ENCODE measurements at regions not wholly inside any gene's neighbourhood (a gene's known extent, or its start where the extent isn't known, plus 50 kb on each side); places are given as distances from the start of the nearest gene placed in this dataset.

DNA sequence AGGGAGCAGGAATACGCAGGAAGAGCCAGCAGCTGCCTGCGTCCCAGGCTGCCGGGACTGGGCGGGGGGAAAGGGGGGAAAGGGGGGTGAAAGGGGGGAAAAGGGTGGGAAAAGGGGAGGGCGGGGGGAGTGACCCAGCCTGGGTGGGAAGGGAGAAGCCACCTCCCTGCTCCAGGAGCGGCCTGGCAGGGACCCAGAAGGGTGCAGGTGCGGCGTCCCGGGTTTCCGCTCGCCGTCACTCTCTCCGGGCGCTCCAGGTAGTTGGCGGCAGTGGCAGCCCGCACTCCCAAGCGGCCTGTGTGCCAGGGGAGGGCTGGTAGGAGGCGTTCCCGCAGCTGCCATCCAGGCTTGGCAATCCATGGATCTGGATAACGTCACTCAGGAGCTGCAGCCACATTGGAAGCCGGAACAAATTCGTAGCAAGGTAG lies 141.0 kb upstream of the NGF start:
- no peaks in the 10 kb centered on the region for H3K9me3 ChIP-seq
- intact Hi-C loops (cut with DNase I) = no loop called here
- H3K4me3 ChIP-seq = no peak overlapping the region
- peaks cover 0 to 5% (median 1%) of the 10 kb centered on the region in 4 donors for H3K4me1 ChIP-seq
- 19 to 37% methylated on average over 22 of the region's 22 CpGs for WGBS, 2 donors
- H3K36me3 ChIP-seq = no peaks in the 10 kb centered on the region
- no peak for DNase-seq
- no peak overlapping the region for H3K27ac ChIP-seq
- H3K27me3 ChIP-seq = peaks cover 0 to 7% (median 0%) of the 10 kb centered on the region in 3 donors
- TF ChIP-seq POLR2A (IDR thresholded peaks at IDR 0.05) (no peak), POLR2AphosphoS5 (IDR thresholded peaks at IDR 0.05) (no peak), EP300 (IDR thresholded peaks at IDR 0.05) (no peak)
- TF ChIP-seq, protein P1, sequence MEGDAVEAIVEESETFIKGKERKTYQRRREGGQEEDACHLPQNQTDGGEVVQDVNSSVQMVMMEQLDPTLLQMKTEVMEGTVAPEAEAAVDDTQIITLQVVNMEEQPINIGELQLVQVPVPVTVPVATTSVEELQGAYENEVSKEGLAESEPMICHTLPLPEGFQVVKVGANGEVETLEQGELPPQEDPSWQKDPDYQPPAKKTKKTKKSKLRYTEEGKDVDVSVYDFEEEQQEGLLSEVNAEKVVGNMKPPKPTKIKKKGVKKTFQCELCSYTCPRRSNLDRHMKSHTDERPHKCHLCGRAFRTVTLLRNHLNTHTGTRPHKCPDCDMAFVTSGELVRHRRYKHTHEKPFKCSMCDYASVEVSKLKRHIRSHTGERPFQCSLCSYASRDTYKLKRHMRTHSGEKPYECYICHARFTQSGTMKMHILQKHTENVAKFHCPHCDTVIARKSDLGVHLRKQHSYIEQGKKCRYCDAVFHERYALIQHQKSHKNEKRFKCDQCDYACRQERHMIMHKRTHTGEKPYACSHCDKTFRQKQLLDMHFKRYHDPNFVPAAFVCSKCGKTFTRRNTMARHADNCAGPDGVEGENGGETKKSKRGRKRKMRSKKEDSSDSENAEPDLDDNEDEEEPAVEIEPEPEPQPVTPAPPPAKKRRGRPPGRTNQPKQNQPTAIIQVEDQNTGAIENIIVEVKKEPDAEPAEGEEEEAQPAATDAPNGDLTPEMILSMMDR (IDR thresholded peaks at IDR 0.05) = no peak

DNA sequence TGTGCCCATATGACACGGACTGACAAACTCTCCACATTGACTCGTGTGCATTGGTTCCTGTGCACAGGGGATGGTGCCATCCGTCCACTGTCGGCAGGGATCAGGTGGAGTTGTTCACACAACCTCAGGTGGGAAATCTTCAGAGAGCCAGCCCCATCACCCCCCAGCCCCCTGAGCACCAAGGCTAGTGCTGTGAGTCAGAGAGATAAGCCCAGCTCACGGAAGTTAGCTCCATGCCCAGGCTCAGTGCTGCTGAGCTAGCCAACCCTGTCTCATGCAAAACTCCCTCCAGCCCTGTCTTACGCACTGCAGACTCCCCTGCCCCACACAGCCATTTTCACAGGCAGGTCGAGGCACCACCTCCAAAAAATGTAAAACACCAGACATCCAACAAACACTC lies 139.0 kb upstream of the NGF start:
- no peak for DNase-seq
- WGBS, 2 donors = 88 to 93% methylated on average over 7 of the region's 7 CpGs
- TF ChIP-seq, protein P1 (IDR thresholded peaks at IDR 0.05) = no peak
- TF ChIP-seq EP300 (IDR thresholded peaks at IDR 0.05) = no peak
- no peak for TF ChIP-seq POLR2A (IDR thresholded peaks at IDR 0.05)
- no peak for TF ChIP-seq POLR2AphosphoS5 (IDR thresholded peaks at IDR 0.05)
- Histone ChIP-seq H3K27me3 (peaks cover 0 to 7% (median 0%) of the 10 kb centered on the region in 3 donors), H3K36me3 (no peaks in the 10 kb centered on the region), H3K27ac (no peak overlapping the region), H3K4me1 (peaks cover 0 to 5% (median 1%) of the 10 kb centered on the region in 4 donors), H3K4me3 (no peak overlapping the region), H3K9me3 (no peaks in the 10 kb centered on the region)
- intact Hi-C loops (cut with DNase I) = no loop called here

DNA sequence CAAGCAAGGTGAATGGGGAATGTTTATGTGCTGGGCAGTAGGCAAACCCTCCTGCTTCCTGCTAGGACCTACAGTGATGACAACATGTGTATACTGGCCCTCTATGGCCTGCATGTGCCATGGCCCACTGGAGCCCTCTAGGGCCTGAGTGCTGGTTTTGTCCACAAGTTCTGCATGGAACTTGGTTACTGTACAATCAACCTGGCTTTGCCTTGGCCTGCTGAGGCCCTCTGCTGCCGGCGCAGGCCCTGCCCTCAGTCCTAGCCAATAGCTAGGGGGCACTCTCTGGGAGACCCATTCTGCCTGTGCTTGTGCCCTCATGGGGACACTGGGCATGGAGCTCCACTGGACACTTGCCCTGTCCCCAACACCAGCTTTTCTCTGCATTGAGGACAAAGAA lies 138.6 kb upstream of the NGF start:
- WGBS, 2 donors = 86 to 88% methylated on average over 2 of the region's 2 CpGs
- intact Hi-C loops (cut with DNase I) = no loop called here

DNA sequence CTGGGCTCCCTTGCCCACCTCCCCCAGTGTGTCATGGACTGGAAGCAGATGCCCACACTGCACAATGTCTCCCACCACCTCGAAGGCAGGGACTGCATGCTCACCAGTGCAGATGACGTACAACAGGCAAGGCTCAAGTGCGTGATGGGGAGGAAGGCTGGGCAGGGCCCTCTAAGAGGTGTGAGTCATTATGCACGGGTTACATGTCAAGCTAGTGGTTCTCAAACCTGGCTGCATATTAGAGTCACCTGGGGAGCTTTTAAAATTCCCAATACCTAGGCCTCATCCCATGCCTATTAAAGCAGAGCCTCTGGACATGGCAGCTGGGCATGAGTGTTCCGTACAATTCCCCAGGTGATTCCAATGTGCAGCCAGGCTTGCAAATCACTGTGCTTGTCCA lies 137.9 kb upstream of the NGF start:
- no peak for TF ChIP-seq EP300 (IDR thresholded peaks at IDR 0.05)
- TF ChIP-seq POLR2A (IDR thresholded peaks at IDR 0.05) = no peak
- Histone ChIP-seq H3K36me3 (no peaks in the 10 kb centered on the region), H3K4me3 (no peak overlapping the region), H3K27ac (no peak overlapping the region), H3K9me3 (no peaks in the 10 kb centered on the region), H3K27me3 (peaks cover 0 to 7% (median 0%) of the 10 kb centered on the region in 3 donors), H3K4me1 (peaks cover 0 to 5% (median 1%) of the 10 kb centered on the region in 4 donors)
- no peak for DNase-seq
- WGBS, 2 donors = 75 to 76% methylated on average over 5 of the region's 5 CpGs
- intact Hi-C loops (cut with DNase I) = no loop called here

More for the DNA sequence above, 138.6 kb upstream of the NGF start:
- Histone ChIP-seq H3K4me1 (peaks cover 0 to 5% (median 1%) of the 10 kb centered on the region in 4 donors), H3K36me3 (no peaks in the 10 kb centered on the region), H3K4me3 (no peak overlapping the region), H3K27me3 (peaks cover 0 to 7% (median 0%) of the 10 kb centered on the region in 3 donors), H3K9me3 (no peaks in the 10 kb centered on the region), H3K27ac (no peak overlapping the region)
- TF ChIP-seq, protein P1 (IDR thresholded peaks at IDR 0.05) = no peak
- TF ChIP-seq POLR2AphosphoS5 (IDR thresholded peaks at IDR 0.05) (no peak), POLR2A (IDR thresholded peaks at IDR 0.05) (no peak), EP300 (IDR thresholded peaks at IDR 0.05) (no peak)
- no peak for DNase-seq

DNA sequence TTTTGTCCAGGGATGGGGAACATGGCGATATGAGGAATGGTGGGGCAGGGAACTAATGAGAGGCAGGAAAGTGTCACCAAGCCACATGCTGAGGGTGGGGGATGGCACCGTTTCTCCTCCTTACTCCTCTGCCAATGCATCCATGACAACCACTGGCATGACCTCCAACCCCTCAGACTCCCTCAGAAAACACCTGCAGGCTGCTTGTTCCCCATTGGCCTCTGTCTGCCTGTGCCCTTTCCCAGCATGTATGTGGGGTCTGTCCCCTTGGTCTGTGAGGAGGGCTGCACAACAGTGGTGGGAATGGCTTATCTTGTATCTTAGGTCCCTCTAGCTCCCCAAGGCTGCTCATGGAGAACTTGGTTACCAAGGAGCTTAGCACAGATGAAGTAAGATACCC lies 137.2 kb upstream of the NGF start:
- DNase-seq = no peak
- intact Hi-C loops (cut with DNase I) = no loop called here
- WGBS, 2 donors = 80 to 82% methylated on average over 2 of the region's 2 CpGs
- H3K4me3 ChIP-seq = no peak overlapping the region
- TF ChIP-seq EP300 (IDR thresholded peaks at IDR 0.05) = no peak
- no peak for TF ChIP-seq POLR2A (IDR thresholded peaks at IDR 0.05)
- no peak for TF ChIP-seq POLR2AphosphoS5 (IDR thresholded peaks at IDR 0.05)
- TF ChIP-seq, protein P1 (IDR thresholded peaks at IDR 0.05) = no peak
- H3K27me3 ChIP-seq = peaks cover 0 to 7% (median 0%) of the 10 kb centered on the region in 3 donors
- H3K27ac ChIP-seq = no peak overlapping the region
- H3K4me1 ChIP-seq = peaks cover 0 to 5% (median 3%) of the 10 kb centered on the region in 4 donors
- H3K9me3 ChIP-seq = no peaks in the 10 kb centered on the region
- H3K36me3 ChIP-seq = no peaks in the 10 kb centered on the region
